GM13977 (cell line): ENCODE measurements at regions not wholly inside any gene's neighbourhood (a gene's known extent, or its start where the extent isn't known, plus 50 kb on each side); places are given as distances from the start of the nearest gene placed in this dataset.

Experiments
- DNase-seq: peaks from one replicate; pipeline ENCODE4 v3.0.0; 2012; ENCODE audit warnings: low spot score
- CTCF ChIP-seq: IDR thresholded peaks from 2 replicates; pipeline ENCODE4 v1.5.1; 2012; ENCODE audit warnings: mild to moderate bottlenecking, control low read depth; ENCODE audit not compliant: insufficient read depth; ENCODE audit errors: extremely low read depth, missing control alignments
- in situ Hi-C: fragments of 300-500 bp; cut with MboI; formaldehyde crosslinking; loops from one replicate; pipeline ENCODE4 v1.12.0; 2022; ENCODE audit warnings: low sequenced_read_pairs, low pct_unique_long_range_greater_than_20kb, mixed read lengths, inconsistent platforms; ENCODE audit not compliant: unreplicated experiment

GRCh38 chr1:61520401-61520800 is 204.5 kb downstream of the TM2D1 start:
- no peak for TF ChIP-seq CTCF
- no peak for DNase-seq
- in situ Hi-C loops: no loop called here

DNA sequence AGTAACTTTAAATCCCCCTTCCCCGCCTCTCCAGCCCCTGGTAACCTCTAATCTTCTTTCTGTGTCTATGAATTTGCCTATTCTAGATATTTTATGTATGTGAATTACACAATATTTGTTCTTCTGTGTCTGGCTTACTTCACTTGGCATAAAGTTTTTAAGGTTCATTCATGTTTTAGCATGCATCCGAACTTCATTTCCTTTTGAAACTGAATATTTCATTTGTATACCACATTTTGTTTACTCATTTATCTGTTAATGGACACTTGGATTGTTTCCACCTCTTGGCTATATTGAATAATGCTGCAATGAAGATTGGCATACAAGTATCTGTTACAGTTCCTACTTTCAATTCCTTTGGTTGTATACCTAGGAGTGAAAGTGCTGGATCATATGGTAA is 205.3 kb downstream of the TM2D1 start:
- no peak for DNase-seq
- TF ChIP-seq CTCF: no peak
- in situ Hi-C loops: no loop called here

GRCh38 chr1:61518670-61519400 is 206.1 kb downstream of the TM2D1 start:
- in situ Hi-C loops: no loop called here
- DNase-seq: no peak
- TF ChIP-seq CTCF: no peak

DNA sequence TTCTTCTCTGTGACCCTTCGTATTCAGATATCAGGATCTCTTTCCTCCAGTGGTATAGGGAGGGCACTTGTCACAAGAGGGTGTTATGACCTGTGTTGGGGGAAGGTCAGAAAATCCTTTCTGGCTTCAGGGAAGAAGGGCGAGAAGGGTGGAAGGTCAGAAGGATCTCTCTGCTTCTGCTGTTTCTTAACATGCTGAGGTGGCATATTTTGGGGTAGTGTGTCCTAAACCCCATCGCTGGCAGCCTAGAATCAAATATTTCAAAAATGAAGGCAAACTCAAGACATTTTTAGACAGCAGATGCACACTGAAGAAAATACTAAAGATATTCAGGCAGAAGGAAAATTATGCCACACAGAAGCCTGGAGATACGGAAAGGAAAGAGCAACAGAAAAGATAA is 207.6 kb downstream of the TM2D1 start:
- in situ Hi-C loops: no loop called here
- DNase-seq: no peak
- TF ChIP-seq CTCF: no peak

- in situ Hi-C loops: no loop called here
- no peak for DNase-seq
- TF ChIP-seq CTCF: no peak
Measured at GRCh38 chr1:61515096-61515495, 209.8 kb downstream of the TM2D1 start.
